Lower leg skin (tissue), 4 donors: ENCODE measurements at regions not wholly inside any gene's neighbourhood (a gene's known extent, or its start where the extent isn't known, plus 50 kb on each side); places are given as distances from the start of the nearest gene placed in this dataset.
A peak's percentile ranks its signal among the peaks of the same experiment; 100 is the strongest.

Source experiments
- DNase-seq, 2 donors: peaks; one replicate each; pipeline ENCODE4 v3.0.0-alpha.2; 2019; ENCODE audit warnings: low spot score in 2 of 2
- H3K4me3 ChIP-seq: fragments of 200-600 bp; sonication (generic); 2 replicates; pipeline ENCODE4 v1.5.1; 2017; ENCODE audit warnings: mild to moderate bottlenecking, low read depth; ENCODE audit not compliant: poor library complexity, severe bottlenecking
- POLR2A ChIP-seq, 2 donors: fragments of 450-650 bp; IDR thresholded peaks; one replicate each; pipeline ENCODE4 v1.6.1; 2016 to 2017; ENCODE audit warnings: antibody characterized with exemption in 2 of 2, mild to moderate bottlenecking in 1 of 2, moderate library complexity in 1 of 2
- WGBS, 2 donors: methylation state at CpG; one replicate each; pipeline ENCODE4 v1.1.5; 2018; 5-methylcytosine and 5-hydroxymethylcytosine counted together
- intact Hi-C: fragments of 100-400 bp; cut with DNase I; formaldehyde crosslinking; loops from one replicate; pipeline ENCODE4 v1.15.0; 2023; ENCODE audit warnings: low total_unique reads
- TF ChIP-seq, protein P1 (sequence below), 3 donors: fragments of 450-650 bp; IDR thresholded peaks; one replicate each; pipeline ENCODE4 v1.5.1; 2016; ENCODE audit warnings: antibody characterized with exemption in 3 of 3, mild to moderate bottlenecking in 3 of 3, moderate library complexity in 2 of 3

DNA sequence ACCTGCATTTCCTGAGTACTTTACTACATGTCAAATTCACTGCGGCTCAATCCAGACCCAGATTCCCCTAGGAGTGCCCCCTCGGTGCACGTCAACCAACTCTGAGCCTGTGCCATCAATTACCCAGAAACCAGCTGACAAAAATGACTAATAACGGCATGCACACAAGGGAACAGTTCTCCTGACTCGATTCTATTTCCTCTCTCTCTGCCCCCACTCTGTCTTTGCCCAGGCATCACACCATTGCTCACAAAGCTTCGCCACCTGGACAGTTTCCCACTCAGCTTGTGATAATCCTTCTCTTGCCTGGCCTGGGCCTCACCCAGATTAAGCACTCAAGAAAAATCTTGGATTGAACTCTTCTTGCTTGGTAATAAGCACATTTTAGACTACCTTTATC lies 115.3 kb upstream of the NDUFV2 start:
- no peak for TF ChIP-seq POLR2A (IDR thresholded peaks at IDR 0.05)
- TF ChIP-seq, protein P1, sequence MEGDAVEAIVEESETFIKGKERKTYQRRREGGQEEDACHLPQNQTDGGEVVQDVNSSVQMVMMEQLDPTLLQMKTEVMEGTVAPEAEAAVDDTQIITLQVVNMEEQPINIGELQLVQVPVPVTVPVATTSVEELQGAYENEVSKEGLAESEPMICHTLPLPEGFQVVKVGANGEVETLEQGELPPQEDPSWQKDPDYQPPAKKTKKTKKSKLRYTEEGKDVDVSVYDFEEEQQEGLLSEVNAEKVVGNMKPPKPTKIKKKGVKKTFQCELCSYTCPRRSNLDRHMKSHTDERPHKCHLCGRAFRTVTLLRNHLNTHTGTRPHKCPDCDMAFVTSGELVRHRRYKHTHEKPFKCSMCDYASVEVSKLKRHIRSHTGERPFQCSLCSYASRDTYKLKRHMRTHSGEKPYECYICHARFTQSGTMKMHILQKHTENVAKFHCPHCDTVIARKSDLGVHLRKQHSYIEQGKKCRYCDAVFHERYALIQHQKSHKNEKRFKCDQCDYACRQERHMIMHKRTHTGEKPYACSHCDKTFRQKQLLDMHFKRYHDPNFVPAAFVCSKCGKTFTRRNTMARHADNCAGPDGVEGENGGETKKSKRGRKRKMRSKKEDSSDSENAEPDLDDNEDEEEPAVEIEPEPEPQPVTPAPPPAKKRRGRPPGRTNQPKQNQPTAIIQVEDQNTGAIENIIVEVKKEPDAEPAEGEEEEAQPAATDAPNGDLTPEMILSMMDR (IDR thresholded peaks at IDR 0.05) = no peak
- H3K4me3 ChIP-seq = no peak overlapping the region
- DNase-seq = no peak
- intact Hi-C loops = loop anchor here (10.0 kb wide), 1 partner anchor 332 kb away; no protein-coding TSS in a partner anchor
- WGBS, 2 donors = 37 to 41% methylated on average over 6 of the region's 6 CpGs

DNA sequence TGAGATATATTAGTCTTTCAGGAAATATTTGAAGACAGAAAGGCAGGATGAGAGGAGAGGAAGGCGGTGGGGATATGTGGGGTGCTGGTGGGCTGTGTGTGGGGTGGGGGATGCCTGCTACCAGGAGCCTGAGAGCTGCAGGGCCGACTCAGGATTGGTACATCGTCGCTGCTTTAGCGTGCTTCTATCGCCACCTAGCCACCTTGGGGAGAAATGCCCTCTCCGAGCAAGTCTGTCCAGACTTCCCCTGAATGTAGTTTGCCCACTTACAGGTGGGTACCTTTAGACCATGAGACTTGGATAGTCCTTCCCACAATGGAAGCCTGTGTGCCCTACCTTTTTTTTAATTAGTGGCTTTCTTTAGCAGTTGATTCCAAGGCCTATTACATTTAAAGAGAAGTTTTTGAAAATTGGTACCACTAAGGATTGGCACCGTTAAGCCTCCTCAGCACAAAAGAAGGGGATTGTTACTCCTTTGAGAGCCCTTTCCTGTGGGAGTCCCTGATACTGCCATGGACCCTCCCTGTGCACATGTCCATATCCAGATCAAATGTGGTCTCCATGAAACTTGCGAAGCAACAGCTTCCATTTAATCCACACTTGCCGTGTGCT lies 114.1 kb upstream of the NDUFV2 start:
- 34% methylated on average over 10 of the region's 10 CpGs for whole genome bisulfite sequencing, 2 donors
- DNase-seq = peak; percentile 35 to 88
- TF ChIP-seq POLR2A (IDR thresholded peaks at IDR 0.05) = no peak
- TF ChIP-seq, protein P1 (IDR thresholded peaks at IDR 0.05) = no peak
- intact Hi-C loops = loop anchor here (10.0 kb wide), 1 partner anchor 334 kb away; no protein-coding TSS in a partner anchor
- no peak overlapping the region for H3K4me3 ChIP-seq

DNA sequence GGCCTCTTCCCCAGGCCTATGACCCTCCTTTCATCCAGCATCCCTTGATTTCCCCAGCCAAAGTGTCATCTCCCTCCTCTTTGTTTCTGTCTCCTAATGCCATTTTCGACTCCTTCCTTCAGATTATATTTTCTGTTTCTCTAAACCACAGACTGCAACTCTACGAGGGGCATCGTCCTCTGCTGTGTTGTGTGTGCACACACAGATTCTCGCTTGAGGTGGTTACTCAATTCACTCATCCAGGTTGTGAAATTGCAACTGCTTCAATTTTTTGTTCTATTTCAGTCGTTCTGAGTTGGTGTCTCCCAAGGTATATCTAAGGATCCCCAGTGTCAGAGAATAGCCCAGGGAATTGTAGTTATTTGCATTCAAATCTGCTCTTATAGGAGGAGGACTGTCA lies 113.5 kb upstream of the NDUFV2 start:
- DNase-seq = no peak
- WGBS, 2 donors = 75 to 87% methylated on average over 5 of the region's 5 CpGs
- no peak for TF ChIP-seq POLR2A (IDR thresholded peaks at IDR 0.05)
- TF ChIP-seq, protein P1 (IDR thresholded peaks at IDR 0.05) = no peak
- intact Hi-C loops = loop anchor here (10.0 kb wide), 1 partner anchor 334 kb away; no protein-coding TSS in a partner anchor
- no peak overlapping the region for H3K4me3 ChIP-seq

DNA sequence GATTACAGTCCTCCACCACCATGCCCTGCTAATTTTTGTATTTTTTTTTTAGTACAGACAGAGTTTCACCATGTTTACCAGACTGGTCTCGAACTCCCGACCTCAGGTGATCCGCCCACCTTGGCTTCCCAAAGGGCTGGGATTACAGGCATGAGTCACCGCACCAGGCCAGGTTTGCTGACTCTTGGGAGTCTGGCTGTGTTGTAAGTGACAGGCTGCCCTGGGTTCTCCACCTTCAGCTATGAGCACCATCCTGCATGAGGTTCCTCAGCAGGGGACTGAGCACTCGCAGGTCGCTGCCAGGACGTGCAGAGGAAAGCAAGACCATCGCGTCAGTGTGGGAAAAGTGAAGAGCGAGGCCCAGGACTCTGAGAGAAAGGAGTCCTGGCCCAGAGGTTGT lies 112.6 kb upstream of the NDUFV2 start:
- whole genome bisulfite sequencing, 2 donors = 86% methylated on average over 10 of the region's 10 CpGs

DNA sequence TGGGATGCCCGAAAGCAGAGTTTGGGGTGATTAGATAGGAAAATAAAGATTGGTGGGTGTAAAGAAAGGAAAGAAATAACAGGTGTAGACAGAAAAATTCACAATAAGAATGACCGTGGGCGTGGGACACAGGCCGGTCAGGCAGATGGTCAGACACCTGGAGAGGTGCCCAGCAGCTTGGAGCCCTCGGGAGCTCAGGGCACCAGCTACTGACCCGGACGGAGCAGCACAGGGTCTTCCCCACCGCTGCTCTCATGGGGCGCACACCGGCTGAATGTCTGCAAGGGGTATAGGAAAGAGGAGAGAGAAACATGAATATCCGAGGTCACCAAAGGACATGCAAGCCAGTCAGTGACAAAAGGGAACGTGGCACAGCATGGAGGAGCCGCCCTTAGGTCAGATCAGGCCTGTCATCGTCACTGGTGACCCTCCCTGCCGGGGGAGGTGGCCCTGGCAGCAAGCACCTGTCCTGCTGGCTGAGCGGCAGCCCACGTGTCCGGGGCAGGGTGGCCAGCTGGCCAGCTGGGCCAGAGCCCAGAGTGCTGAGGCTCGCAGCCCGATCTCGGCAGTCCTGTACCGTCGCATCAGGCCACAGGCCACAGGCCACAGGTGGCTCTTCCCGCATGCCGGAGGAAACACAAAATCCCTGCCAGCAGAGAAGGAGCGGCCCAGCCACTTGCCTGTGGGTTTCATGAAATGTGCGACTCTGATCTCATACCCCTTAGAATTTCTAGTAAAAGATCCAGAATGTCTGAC lies 112.0 kb upstream of the NDUFV2 start:
- 61 to 70% methylated on average over 27 of the region's 27 CpGs for WGBS, 2 donors
- peak in 1 of 2 donors; percentile 87 for DNase-seq
- intact Hi-C loops = no loop called here
- TF ChIP-seq, protein P1 (IDR thresholded peaks at IDR 0.05) = no peak
- no peak for TF ChIP-seq POLR2A (IDR thresholded peaks at IDR 0.05)
- no peak overlapping the region for H3K4me3 ChIP-seq

More for the DNA sequence above, 112.6 kb upstream of the NDUFV2 start:
- no peak for DNase-seq
- no peak for TF ChIP-seq POLR2A (IDR thresholded peaks at IDR 0.05)
- TF ChIP-seq, protein P1 (IDR thresholded peaks at IDR 0.05) = no peak
- intact Hi-C loops = loop anchor here (10.0 kb wide), 1 partner anchor 335 kb away; no protein-coding TSS in a partner anchor
- H3K4me3 ChIP-seq = no peak overlapping the region
